Central memory CD4-positive, alpha-beta T cell (primary cell): ENCODE measurements at regions not wholly inside any gene's neighbourhood (a gene's known extent, or its start where the extent isn't known, plus 50 kb on each side); places are given as distances from the start of the nearest gene placed in this dataset.

Experiments used
- DNase-seq: peaks from one replicate; pipeline ENCODE4 v3.0.0; 2022

- DNase-seq = no peak
These were observed 342.8 kb downstream of the RAPGEF2 start for GRCh38 chr4:159445692-159446091.

- DNase-seq = peak; percentile 1
These were observed 343.5 kb downstream of the RAPGEF2 start for GRCh38 chr4:159446266-159446976.

- DNase-seq = no peak
These were observed 344.4 kb downstream of the RAPGEF2 start for GRCh38 chr4:159447296-159447695.

- DNase-seq = no peak
These were observed 348.1 kb downstream of the RAPGEF2 start for GRCh38 chr4:159451006-159451405.

GRCh38 chr4:159455675-159456237, 352.9 kb downstream of the RAPGEF2 start:
- no peak for DNase-seq

GRCh38 chr4:159460371-159460770, 357.5 kb downstream of the RAPGEF2 start:
- DNase-seq = no peak

GRCh38 chr4:159463235-159463634, 360.4 kb downstream of the RAPGEF2 start:
- DNase-seq = no peak

GRCh38 chr4:159464302-159464701, 361.4 kb downstream of the RAPGEF2 start:
- no peak for DNase-seq

- DNase-seq = no peak
These were observed 374.0 kb downstream of the RAPGEF2 start for GRCh38 chr4:159476886-159477285.

- no peak for DNase-seq
These were observed 377.9 kb downstream of the RAPGEF2 start for GRCh38 chr4:159480826-159481225.

- no peak for DNase-seq
These were observed 379.1 kb downstream of the RAPGEF2 start for GRCh38 chr4:159481936-159482335.

- no peak for DNase-seq
These were observed 380.4 kb downstream of the RAPGEF2 start for GRCh38 chr4:159483110-159483781.

- no peak for DNase-seq
These were observed 381.2 kb downstream of the RAPGEF2 start for GRCh38 chr4:159483782-159484741.

GRCh38 chr4:159484864-159485263, 382.0 kb downstream of the RAPGEF2 start:
- no peak for DNase-seq

- DNase-seq = peak; percentile 3
These were observed 384.4 kb downstream of the RAPGEF2 start for GRCh38 chr4:159487284-159487747.

GRCh38 chr4:159489646-159490045, 386.8 kb downstream of the RAPGEF2 start:
- no peak for DNase-seq

GRCh38 chr4:159495515-159496236, 392.8 kb downstream of the RAPGEF2 start:
- DNase-seq = no peak

- no peak for DNase-seq
These were observed 393.4 kb downstream of the RAPGEF2 start for GRCh38 chr4:159496248-159496647.

GRCh38 chr4:159497936-159498335, 395.1 kb downstream of the RAPGEF2 start:
- DNase-seq = no peak

GRCh38 chr4:159498446-159499115, 395.7 kb downstream of the RAPGEF2 start:
- DNase-seq = no peak

GRCh38 chr4:159500861-159501260, 398.0 kb downstream of the RAPGEF2 start:
- no peak for DNase-seq
